ENCODE measurements at regions not wholly inside any gene's neighbourhood (a gene's known extent, or its start where the extent isn't known, plus 50 kb on each side); places are given as distances from the start of the nearest gene placed in this dataset.

- no peak for DNase-seq (ENCODE audit: low spot score)
Observed at GRCh38 chr4:13129095-13129494, 355.0 kb downstream of the RAB28 start.

- DNase-seq (ENCODE audit: low spot score), result no peak
Observed at GRCh38 chr4:13126976-13127910, 356.9 kb downstream of the RAB28 start.

GRCh38 chr4:13118633-13119032, 365.5 kb downstream of the RAB28 start:
- DNase-seq (ENCODE audit: low spot score), result no peak

- DNase-seq (ENCODE audit: low spot score), result no peak
Observed at GRCh38 chr4:13117185-13117584, 367.0 kb downstream of the RAB28 start.

GRCh38 chr4:13112030-13112429, 372.1 kb downstream of the RAB28 start:
- no peak for DNase-seq (ENCODE audit: low spot score)

GRCh38 chr4:13109536-13109935, 374.6 kb downstream of the RAB28 start:
- no peak for DNase-seq (ENCODE audit: low spot score)

GRCh38 chr4:13108096-13108495, 376.0 kb downstream of the RAB28 start:
- DNase-seq (ENCODE audit: low spot score), result no peak

GRCh38 chr4:13103382-13104015, 380.6 kb downstream of the RAB28 start:
- no peak for DNase-seq (ENCODE audit: low spot score)

- no peak for DNase-seq (ENCODE audit: low spot score)
Observed at GRCh38 chr4:13102092-13102742, 381.9 kb downstream of the RAB28 start.

- DNase-seq (ENCODE audit: low spot score), result no peak
Observed at GRCh38 chr4:13097971-13098370, 386.2 kb downstream of the RAB28 start.

GRCh38 chr4:13095722-13096121, 388.4 kb downstream of the RAB28 start:
- DNase-seq (ENCODE audit: low spot score), result no peak

- no peak for DNase-seq (ENCODE audit: low spot score)
Observed at GRCh38 chr4:13093170-13093569, 391.0 kb downstream of the RAB28 start.

- no peak for DNase-seq (ENCODE audit: low spot score)
Observed at GRCh38 chr4:13092702-13093101, 391.4 kb downstream of the RAB28 start.

GRCh38 chr4:13089659-13089998, 394.5 kb downstream of the RAB28 start:
- no peak for DNase-seq (ENCODE audit: low spot score)

- DNase-seq (ENCODE audit: low spot score), result no peak
Observed at GRCh38 chr4:13088726-13089658, 395.1 kb downstream of the RAB28 start.

GRCh38 chr4:13087041-13087440, 397.1 kb downstream of the RAB28 start:
- no peak for DNase-seq (ENCODE audit: low spot score)

GRCh38 chr4:13084210-13084609, 399.9 kb downstream of the RAB28 start:
- DNase-seq (ENCODE audit: low spot score), result no peak

- DNase-seq (ENCODE audit: low spot score), result no peak
Observed at GRCh38 chr4:13081830-13082229, 402.3 kb downstream of the RAB28 start.

- no peak for DNase-seq (ENCODE audit: low spot score)
Observed at GRCh38 chr4:13067077-13067476, 417.1 kb downstream of the RAB28 start.

GRCh38 chr4:13059019-13059418, 425.1 kb downstream of the RAB28 start:
- no peak for DNase-seq (ENCODE audit: low spot score)

GRCh38 chr4:13056630-13057189, 427.4 kb downstream of the RAB28 start:
- DNase-seq (ENCODE audit: low spot score), result no peak
